22Rv1 (cell line): ENCODE measurements at regions not wholly inside any gene's neighbourhood (a gene's known extent, or its start where the extent isn't known, plus 50 kb on each side); places are given as distances from the start of the nearest gene placed in this dataset.

Experiments used
- ZFX ChIP-seq: fragments of 450-650 bp; IDR thresholded peaks from 2 replicates; pipeline ENCODE4 v1.6.1; 2017; ENCODE audit warnings: antibody characterized with exemption, borderline replicate concordance
- TF ChIP-seq, protein P1 (sequence below): fragments of 450-650 bp; IDR thresholded peaks from 2 replicates; pipeline ENCODE4 v1.5.1; 2017; ENCODE audit warnings: mild to moderate bottlenecking

DNA sequence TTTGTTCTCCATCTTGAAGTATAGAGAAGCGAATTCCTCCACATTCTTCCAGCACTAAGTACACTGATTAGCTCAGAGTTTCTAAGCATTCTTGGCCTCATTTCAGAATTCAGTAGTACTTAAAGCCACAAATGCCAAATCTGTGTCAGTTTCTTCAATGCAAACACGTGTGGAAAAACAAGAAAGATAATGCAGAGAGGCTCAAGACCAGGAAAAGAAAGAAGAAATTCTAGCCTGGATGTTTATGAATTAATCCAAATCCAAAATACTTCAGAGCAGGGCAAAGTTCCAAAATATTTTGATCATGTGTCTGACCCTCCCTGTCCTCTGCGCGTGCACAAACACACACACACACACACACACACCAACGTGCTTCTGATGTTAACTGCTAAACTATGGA is 457.6 kb downstream of the SLCO4C1 start:
- TF ChIP-seq, protein P1, sequence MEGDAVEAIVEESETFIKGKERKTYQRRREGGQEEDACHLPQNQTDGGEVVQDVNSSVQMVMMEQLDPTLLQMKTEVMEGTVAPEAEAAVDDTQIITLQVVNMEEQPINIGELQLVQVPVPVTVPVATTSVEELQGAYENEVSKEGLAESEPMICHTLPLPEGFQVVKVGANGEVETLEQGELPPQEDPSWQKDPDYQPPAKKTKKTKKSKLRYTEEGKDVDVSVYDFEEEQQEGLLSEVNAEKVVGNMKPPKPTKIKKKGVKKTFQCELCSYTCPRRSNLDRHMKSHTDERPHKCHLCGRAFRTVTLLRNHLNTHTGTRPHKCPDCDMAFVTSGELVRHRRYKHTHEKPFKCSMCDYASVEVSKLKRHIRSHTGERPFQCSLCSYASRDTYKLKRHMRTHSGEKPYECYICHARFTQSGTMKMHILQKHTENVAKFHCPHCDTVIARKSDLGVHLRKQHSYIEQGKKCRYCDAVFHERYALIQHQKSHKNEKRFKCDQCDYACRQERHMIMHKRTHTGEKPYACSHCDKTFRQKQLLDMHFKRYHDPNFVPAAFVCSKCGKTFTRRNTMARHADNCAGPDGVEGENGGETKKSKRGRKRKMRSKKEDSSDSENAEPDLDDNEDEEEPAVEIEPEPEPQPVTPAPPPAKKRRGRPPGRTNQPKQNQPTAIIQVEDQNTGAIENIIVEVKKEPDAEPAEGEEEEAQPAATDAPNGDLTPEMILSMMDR = no peak
- TF ChIP-seq ZFX = no peak
